ENCODE measurements at regions not wholly inside any gene's neighbourhood (a gene's known extent, or its start where the extent isn't known, plus 50 kb on each side); places are given as distances from the start of the nearest gene placed in this dataset.

GRCh38 chr10:20446561-20447193 lies 450.4 kb downstream of the NEBL start:
- ChIA-PET POLR2A (ENCODE audit: partially characterized antibody) (no interaction called here), CTCF (ENCODE audit: partially characterized antibody) (no interaction called here)
- Histone ChIP-seq H2BK120ac (replicated peaks; ENCODE audit: low read depth, low read length) (no peak overlapping the region), H3K23me2 (ENCODE audit: low read depth, low read length) (no peaks in the 10 kb centered on the region), H4K20me1 (replicated peaks in 1 of 2; ENCODE audit: control insufficient read depth in 1 of 2, insufficient read depth in 2 of 2, low read length in 2 of 2) (no peaks in the 10 kb centered on the region), H3K56ac (replicated peaks; ENCODE audit: insufficient read length, low read depth, low read length) (no peak overlapping the region), H3K36me3 (ENCODE audit: control insufficient read depth in 2 of 4, insufficient read depth in 4 of 4, low read length in 3 of 4) (no peaks in the 10 kb centered on the region), H3K79me1 (ENCODE audit: low read depth, low read length) (no peaks in the 10 kb centered on the region), H3K4me3 (ENCODE audit: extremely low read depth in 1 of 4, insufficient read depth in 2 of 4, low read depth in 3 of 4, low read length in 4 of 4) (no peak overlapping the region), H2BK20ac (ENCODE audit: low read length) (no peak overlapping the region), H3K4me2 (ENCODE audit: insufficient read depth in 1 of 2, low read depth in 2 of 2, low read length in 2 of 2) (no peak overlapping the region), H2AK5ac (ENCODE audit: low read depth, low read length) (no peak overlapping the region), H3K79me2 (ENCODE audit: control insufficient read depth in 1 of 2, insufficient read depth in 2 of 2, low read length in 2 of 2) (no peaks in the 10 kb centered on the region), H3K9ac (replicated peaks in 1 of 4; ENCODE audit: extremely low read depth in 1 of 4, low read depth in 3 of 4, low read length in 3 of 4) (no peak overlapping the region), H4K8ac (ENCODE audit: extremely low read depth, insufficient read depth, low read length) (no peak overlapping the region), H3K27ac (ENCODE audit: low read depth, low read length) (no peak overlapping the region), H3K4me1 (replicated peaks in 1 of 4; ENCODE audit: control insufficient read depth in 3 of 4, insufficient read depth in 4 of 4, low read length in 3 of 4) (no peaks in the 10 kb centered on the region), H4K91ac (replicated peaks; ENCODE audit: insufficient read length, low read length) (no peak overlapping the region), H3K9me3 (ENCODE audit: insufficient read depth in 2 of 2, low read depth in 1 of 2, low read length in 1 of 2) (peaks cover 4 to 5% of the 10 kb centered on the region in 2 experiments; a peak in 3 of 4 replicates), H2BK12ac (ENCODE audit: low read depth, low read length) (no peak overlapping the region), H2BK15ac (ENCODE audit: low read length) (no peak overlapping the region), H3K27me3 (replicated peaks in 1 of 4; ENCODE audit: control insufficient read depth in 3 of 4, extremely low read depth in 1 of 4, insufficient read depth in 3 of 4, low read length in 3 of 4) (no peaks in the 10 kb centered on the region), H3K18ac (ENCODE audit: extremely low read depth, low read length) (no peak overlapping the region), H4K5ac (ENCODE audit: insufficient read length, low read depth, low read length) (no peak overlapping the region), H2BK5ac (ENCODE audit: low read depth, low read length) (no peak overlapping the region), H3K23ac (ENCODE audit: insufficient read length) (no peak overlapping the region), H2AFZ (ENCODE audit: low read length) (no peak overlapping the region), H3K14ac (ENCODE audit: insufficient read length) (no peak overlapping the region), H3K4ac (replicated peaks; ENCODE audit: insufficient read length, low read depth, low read length) (no peak overlapping the region)
- FAIRE-seq (no peak), DNase-seq (ENCODE audit: low read depth in 1 of 2, low spot score in 2 of 2) (no peak)
- TF ChIP-seq SP2 (IDR thresholded peaks at IDR 0.05; ENCODE audit: low read length) (no peak), SP4 (IDR thresholded peaks at IDR 0.05; ENCODE audit: low read length) (no peak), CTCF (IDR thresholded peaks at IDR 0.05; ENCODE audit: control extremely low read depth in 1 of 3, insufficient read depth in 1 of 3, low read depth in 1 of 3, low read length in 3 of 3) (no peak), HDAC2 (IDR thresholded peaks at IDR 0.05; ENCODE audit: borderline replicate concordance in 1 of 2, low read depth in 2 of 2, low read length in 2 of 2) (no peak), SP1 (IDR thresholded peaks at IDR 0.05; ENCODE audit: low read depth, low read length) (no peak), SAP30 (IDR thresholded peaks at IDR 0.05; ENCODE audit: insufficient read depth, insufficient replicate concordance, low read length) (no peak), NANOG (IDR thresholded peaks at IDR 0.05; ENCODE audit: insufficient read depth, low read depth, low read length, poor library complexity, severe bottlenecking) (no peak), CBX5 (IDR thresholded peaks at IDR 0.05; ENCODE audit: low read depth, low read length) (no peak), POLR2AphosphoS5 (IDR thresholded peaks at IDR 0.05; ENCODE audit: low read depth, low read length) (no peak)

Data from H1 (cell line).